Psoas muscle (tissue), 7 donors: ENCODE measurements at regions not wholly inside any gene's neighbourhood (a gene's known extent, or its start where the extent isn't known, plus 50 kb on each side); places are given as distances from the start of the nearest gene placed in this dataset.

Experiments used
- ATAC-seq, 4 donors: fragments of 200-7000 bp; cut with Tn5 transposase; one replicate each; pipeline ENCODE4 v1.9.1; 2020; ENCODE audit warnings: moderate library complexity in 3 of 4, mild to moderate bottlenecking in 2 of 4
- DNase-seq, 2 donors: peaks; one replicate each; pipeline ENCODE4 v3.0.0-alpha.2; 2020
- H3K27ac ChIP-seq: fragments of 200-600 bp; one replicate; pipeline ENCODE4 v1.8.0; 2022
- H3K27me3 ChIP-seq, 3 donors: fragments of 200-600 bp in 1 of 3; one replicate each; pipeline versions ENCODE4 v1.6.1 to v1.8.0; 2013 to 2022; ENCODE audit warnings: low read length in 2 of 3, mild to moderate bottlenecking in 2 of 3, moderate library complexity in 1 of 3; ENCODE audit not compliant: insufficient read depth in 3 of 3
- H3K36me3 ChIP-seq, 2 donors: fragments of 200-600 bp in 1 of 2; one replicate each; pipeline versions ENCODE4 v1.6.1 to v1.8.0; 2013 to 2022; ENCODE audit warnings: low read depth in 1 of 2, mild to moderate bottlenecking in 1 of 2, moderate library complexity in 1 of 2; ENCODE audit not compliant: insufficient read depth in 1 of 2
- H3K4me1 ChIP-seq: fragments of 200-600 bp; one replicate; pipeline ENCODE4 v1.8.0; 2022
- H3K4me3 ChIP-seq: fragments of 200-600 bp; one replicate; pipeline ENCODE4 v1.8.0; 2022; ENCODE audit warnings: mild to moderate bottlenecking
- H3K9me3 ChIP-seq: fragments of 200-600 bp; one replicate; pipeline ENCODE4 v1.8.0; 2022
- WGBS, 3 donors: extraction: QIAGEN DNeasy Blood & Tissue Kit; methylation state at CpG; one replicate each; pipeline versions ENCODE4 v1.1.6 to v1.1.7; 2013; 5-methylcytosine and 5-hydroxymethylcytosine counted together
- intact Hi-C, 2 donors: fragments of 100-400 bp; cut with DNase I; formaldehyde crosslinking; loops; one replicate each; pipeline versions ENCODE4 v1.11.0 to v1.14.2; 2022
- TF ChIP-seq, protein P1 (sequence below): fragments of 200-600 bp; IDR thresholded peaks from one replicate; pipeline ENCODE4 v1.8.0; 2022; ENCODE audit warnings: antibody characterized with exemption
- donor health status: healthy with polysubstance abuse.
- donor health status: DM: no; HTN: no; CAD: no; lungs with moderate emphysema.
- donor health status: Bipolar disorder and iron deficiency.
- donor health status: healthy.
- donor health status: DM: yes; HTN: yes; CAD: no.
- donor health status: DM: no; HTN: no; CAD: no.
- donor health status: DM: yes; HTN: yes; CAD: no.

DNA sequence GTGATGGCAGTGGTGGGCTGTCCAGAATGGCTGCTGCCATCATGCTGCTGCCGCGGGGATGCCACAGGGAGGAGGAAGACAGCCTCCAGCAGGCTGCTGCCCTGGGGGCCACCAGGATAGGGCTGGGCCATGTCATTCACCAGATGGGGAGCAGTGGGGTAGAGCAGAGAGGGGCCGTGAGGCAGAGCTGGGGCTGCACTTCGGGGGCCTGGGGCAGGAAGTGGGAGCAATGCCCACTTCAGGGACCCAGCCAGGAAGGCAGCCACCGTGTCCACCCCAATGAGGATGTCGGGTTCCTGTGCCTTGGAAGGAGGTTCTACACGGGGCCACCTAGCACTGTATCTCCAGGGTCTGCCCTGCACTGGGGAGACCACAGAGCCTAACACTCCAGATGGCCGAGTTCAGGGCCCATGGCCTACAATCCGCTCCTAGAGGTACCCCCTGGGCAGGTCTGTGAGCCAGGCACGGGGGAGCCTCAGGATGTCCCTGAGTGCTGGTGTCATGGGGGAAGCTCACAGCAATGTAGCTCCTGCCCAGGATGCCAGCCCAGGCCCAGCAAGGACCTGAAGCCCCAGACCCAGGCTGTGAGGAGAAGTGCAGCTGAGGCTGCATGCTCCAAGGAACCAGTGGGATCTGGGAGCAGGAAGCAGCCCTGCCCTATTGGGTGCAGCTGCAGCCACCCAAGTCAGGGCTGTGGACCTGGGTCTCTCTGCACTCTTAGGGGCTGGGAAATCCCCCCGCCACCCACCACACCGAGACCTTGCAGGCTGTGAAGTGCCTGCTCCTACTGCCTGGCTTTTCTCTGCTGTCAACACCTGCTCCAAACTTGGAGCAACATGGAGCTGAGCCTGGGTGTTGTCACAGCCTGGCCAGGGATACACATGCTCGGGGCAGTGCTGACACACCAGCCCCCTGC lies 140.3 kb downstream of the PDHA2 start:
- DNase-seq (no peak), ATAC-seq (no peak)
- no peaks in the 10 kb centered on the region for H3K9me3 ChIP-seq
- H3K4me1 ChIP-seq: no peaks in the 10 kb centered on the region
- no peaks in the 10 kb centered on the region for H3K36me3 ChIP-seq
- H3K4me3 ChIP-seq: no peak overlapping the region
- no peak overlapping the region for H3K27ac ChIP-seq
- TF ChIP-seq, protein P1, sequence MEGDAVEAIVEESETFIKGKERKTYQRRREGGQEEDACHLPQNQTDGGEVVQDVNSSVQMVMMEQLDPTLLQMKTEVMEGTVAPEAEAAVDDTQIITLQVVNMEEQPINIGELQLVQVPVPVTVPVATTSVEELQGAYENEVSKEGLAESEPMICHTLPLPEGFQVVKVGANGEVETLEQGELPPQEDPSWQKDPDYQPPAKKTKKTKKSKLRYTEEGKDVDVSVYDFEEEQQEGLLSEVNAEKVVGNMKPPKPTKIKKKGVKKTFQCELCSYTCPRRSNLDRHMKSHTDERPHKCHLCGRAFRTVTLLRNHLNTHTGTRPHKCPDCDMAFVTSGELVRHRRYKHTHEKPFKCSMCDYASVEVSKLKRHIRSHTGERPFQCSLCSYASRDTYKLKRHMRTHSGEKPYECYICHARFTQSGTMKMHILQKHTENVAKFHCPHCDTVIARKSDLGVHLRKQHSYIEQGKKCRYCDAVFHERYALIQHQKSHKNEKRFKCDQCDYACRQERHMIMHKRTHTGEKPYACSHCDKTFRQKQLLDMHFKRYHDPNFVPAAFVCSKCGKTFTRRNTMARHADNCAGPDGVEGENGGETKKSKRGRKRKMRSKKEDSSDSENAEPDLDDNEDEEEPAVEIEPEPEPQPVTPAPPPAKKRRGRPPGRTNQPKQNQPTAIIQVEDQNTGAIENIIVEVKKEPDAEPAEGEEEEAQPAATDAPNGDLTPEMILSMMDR: no peak
- intact Hi-C loops: no loop called here
- WGBS, 3 donors: 87 to 92% (median 90%) methylated on average over 12 to 13 of the region's 13 CpGs
- no peaks in the 10 kb centered on the region for H3K27me3 ChIP-seq

DNA sequence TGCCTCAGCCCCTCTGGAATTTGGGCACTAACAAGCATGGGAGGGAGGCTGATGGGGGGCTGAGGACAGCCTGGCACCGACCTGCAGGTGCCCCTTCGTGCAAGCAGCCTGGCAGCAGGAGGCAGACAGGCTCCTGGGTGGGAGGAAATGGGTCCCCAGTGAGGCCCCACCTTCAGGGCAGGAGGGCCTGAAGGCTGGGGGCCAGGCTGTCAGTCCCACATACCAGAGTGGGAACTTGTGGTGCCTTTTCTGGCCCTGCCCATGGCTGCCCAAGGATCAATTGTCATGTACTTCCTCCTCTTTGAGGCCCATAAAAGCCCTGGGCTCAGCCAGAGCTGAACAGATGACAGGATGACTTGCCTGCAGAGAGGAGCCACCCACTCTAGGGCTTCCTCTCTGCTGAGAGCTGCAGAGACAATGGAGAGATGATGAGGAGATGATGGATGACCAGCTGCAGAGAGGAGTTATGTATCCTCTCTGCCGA lies 141.0 kb downstream of the PDHA2 start:
- 75 to 93% (median 91%) methylated on average over 3 of the region's 3 CpGs for WGBS, 3 donors
- Histone ChIP-seq H3K36me3 (no peaks in the 10 kb centered on the region), H3K9me3 (no peaks in the 10 kb centered on the region), H3K4me1 (no peaks in the 10 kb centered on the region), H3K4me3 (no peak overlapping the region), H3K27ac (no peak overlapping the region), H3K27me3 (no peaks in the 10 kb centered on the region)
- DNase-seq (no peak), ATAC-seq (no peak)
- intact Hi-C loops: no loop called here
- TF ChIP-seq, protein P1: no peak

DNA sequence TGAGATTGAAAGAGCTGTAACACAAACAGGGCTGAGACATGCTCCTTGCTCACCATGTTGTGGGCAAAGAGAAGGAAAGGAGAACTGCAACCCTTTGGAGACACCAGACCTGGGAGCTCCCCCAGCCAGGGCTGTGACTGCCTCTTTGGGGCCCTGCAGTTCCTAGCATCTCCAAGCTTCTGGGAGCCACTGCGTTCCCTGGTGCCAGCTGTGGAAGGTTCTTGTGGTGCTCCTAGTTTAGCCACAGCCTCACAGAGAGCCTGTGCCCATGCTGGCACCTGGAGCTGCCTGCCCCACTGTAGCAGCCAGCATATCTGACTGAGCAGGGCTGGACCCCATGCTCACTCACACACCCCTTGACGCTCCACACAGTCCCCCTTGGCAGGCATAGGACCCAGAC lies 141.7 kb downstream of the PDHA2 start:
- no peaks in the 10 kb centered on the region for H3K9me3 ChIP-seq
- DNase-seq (no peak), ATAC-seq (no peak)
- no peaks in the 10 kb centered on the region for H3K36me3 ChIP-seq
- no peak overlapping the region for H3K4me3 ChIP-seq
- 79 to 92% (median 84%) methylated on average over 2 of the region's 2 CpGs for WGBS, 3 donors
- TF ChIP-seq, protein P1: no peak
- H3K27ac ChIP-seq: no peak overlapping the region
- H3K27me3 ChIP-seq: no peaks in the 10 kb centered on the region
- intact Hi-C loops: no loop called here
- no peaks in the 10 kb centered on the region for H3K4me1 ChIP-seq

DNA sequence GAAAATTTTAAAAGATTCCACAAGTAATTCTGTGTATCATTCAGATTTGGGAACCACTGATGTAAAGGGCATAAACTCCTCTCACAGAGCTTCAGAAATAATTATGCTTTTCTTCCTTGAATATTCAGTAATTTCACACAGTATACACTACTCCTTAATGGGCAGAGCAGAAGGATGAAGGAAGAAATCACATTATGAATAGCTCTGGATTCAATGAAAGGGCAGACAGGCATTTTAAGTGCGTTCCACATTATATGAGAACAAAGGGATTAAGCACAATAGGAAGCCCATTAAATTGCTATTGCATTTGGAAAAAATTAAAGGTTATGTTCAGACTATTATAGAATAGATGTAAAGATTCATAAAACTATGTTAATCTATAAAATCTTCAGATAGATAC lies 142.6 kb downstream of the PDHA2 start:
- ATAC-seq (no peak), DNase-seq (no peak)
- intact Hi-C loops: no loop called here
- H3K4me1 ChIP-seq: no peaks in the 10 kb centered on the region
- H3K27ac ChIP-seq: no peak overlapping the region
- no peaks in the 10 kb centered on the region for H3K9me3 ChIP-seq
- no peak overlapping the region for H3K4me3 ChIP-seq
- TF ChIP-seq, protein P1: no peak
- no peaks in the 10 kb centered on the region for H3K27me3 ChIP-seq
- H3K36me3 ChIP-seq: no peaks in the 10 kb centered on the region
- WGBS, 3 donors: 64 to 77% (median 76%) methylated on average over 1 of the region's 1 CpG
